Superior temporal gyrus (tissue), 1 donor: ENCODE measurements at regions not wholly inside any gene's neighbourhood (a gene's known extent, or its start where the extent isn't known, plus 50 kb on each side); places are given as distances from the start of the nearest gene placed in this dataset.

ENCODE experiments used
- DNase-seq: peaks from one replicate; pipeline ENCODE4 v3.0.0-alpha.2; 2016; ENCODE audit errors: extremely low spot score

DNA sequence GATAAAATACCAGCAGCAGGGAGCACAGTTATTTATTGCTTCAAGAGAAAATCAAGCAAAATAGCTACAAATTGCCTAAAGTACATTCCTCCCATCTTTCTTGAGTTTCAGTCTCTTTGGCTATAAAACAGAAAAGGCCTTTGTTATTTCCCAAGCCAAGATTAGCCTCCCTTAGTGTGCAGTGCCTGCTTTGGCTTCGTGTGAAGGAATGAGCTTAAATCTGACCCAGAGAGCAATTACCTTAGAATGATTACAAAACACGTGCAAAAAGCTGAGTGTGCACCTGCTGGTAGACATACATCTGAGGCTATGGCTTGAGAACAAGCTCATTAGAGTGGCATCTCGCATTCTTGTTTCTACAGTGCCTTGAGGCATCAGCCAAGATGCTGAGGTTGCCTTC, 250.8 kb downstream of the C4orf33 start:
- no peak for DNase-seq

DNA sequence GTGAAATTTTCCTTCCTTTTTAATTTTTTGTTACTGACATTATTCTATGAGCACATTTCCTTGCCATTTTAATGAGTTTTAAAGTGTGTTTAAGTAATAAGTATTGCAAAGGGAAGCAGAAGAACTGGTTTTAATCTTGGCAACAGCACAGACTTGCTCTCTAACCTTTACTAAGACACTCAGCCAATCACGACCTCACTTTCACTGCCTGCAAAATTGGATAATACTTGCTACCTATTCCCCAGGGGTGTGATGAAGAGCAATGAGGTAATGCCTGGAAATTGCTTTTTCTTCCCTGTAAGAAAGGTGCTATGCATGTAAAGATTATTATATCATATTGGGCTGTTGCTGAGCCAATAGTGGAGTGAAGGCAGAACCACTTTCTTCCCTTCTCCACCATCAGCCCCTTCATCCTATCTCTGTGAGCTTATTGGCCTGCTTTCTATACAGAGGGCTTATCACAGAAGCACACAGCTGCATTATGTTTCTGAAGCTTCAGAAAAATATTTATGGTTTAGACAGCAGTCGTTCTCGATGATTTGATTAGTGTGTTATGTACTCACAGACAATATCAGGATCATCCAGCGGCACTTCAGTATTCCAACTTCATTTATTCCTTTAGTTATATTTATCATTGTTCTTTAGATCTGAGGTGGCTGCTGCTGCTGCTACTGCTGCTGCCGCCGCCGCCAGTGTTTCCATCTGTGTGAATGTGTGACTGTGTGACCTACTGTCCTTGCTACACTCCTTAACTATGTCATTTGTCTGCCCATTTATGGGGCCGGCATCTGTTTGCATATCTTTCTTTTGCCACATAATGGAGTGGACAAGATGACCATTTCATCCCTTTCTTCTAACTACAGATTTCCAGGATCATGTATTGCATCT, 255.1 kb downstream of the C4orf33 start:
- DNase-seq, result no peak

DNA sequence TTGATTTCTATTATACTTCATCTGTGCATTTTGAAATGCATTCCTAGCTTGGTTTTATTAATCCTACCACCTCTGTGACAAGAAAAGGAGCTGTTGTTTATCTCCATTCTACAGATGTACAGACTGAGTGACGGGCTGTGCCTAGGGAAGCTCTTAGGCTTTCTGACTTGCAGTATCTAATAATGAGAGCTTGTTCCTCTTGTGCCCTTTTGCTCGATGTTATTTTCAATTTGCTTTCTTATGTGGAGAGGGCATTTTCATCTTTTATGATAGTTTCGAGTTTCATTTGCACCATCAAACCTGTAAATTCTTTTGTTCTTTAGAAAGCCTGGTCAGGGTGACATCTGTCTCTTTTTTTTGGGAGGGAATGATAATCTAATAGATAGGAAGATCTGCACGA, 256.5 kb downstream of the C4orf33 start:
- DNase-seq, result no peak

DNA sequence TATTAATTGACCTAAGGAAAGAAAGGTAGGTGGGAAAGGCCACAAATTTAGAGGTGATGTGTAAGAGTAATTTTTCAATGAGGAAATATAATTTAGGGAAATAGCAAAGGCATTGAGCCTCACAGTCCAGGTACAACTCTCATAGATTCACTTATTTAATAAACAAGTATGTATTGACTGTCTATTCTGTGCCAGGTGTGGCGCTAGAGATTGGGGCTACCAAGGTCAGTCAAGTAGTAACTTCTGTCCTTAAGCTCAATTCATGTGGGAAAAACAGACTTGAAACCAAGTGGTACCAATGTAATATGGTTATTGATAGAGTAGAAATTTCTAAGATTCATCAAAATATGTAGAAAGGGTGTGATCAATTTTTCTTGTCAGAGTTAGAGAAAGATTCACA, 257.5 kb downstream of the C4orf33 start:
- DNase-seq, result no peak

DNA sequence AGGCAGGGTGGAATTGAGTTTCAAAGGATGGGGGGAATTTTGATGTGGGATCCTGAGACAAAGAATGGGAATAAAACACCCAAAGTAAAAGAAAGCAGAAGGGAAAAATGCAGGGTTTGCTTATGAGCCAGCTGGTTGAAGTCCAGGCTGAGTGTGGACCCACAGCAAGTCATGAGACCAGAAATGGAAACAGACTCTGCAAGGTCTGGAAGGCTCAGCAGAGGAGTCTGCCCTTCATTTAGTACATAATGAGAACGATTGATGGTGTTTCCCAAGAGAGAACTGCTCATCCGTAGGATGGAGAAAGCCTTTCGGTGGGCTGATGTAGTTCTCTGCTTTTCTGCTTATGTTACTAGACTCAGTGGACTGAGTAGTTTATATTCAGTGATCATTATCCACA, 259.1 kb downstream of the C4orf33 start:
- DNase-seq, result no peak

DNA sequence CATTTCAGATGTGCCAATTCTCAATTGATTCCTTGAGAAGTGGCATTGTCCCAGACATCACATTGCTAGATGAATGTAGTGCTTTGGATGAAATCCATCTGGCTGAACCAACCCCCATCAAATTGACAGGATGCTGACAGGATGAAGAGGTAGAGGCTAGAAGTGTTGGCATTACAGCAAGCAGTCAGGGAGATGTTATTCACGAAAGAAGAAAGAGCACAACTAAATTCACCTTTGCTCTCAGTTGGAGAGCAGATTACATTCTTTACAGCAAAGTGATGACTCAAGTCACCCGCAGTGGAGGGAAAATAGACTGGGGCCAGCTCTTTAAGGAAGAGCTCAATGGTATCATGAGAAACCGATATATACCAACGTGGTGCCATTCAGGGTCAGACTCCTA, 259.6 kb downstream of the C4orf33 start:
- DNase-seq, result no peak

DNA sequence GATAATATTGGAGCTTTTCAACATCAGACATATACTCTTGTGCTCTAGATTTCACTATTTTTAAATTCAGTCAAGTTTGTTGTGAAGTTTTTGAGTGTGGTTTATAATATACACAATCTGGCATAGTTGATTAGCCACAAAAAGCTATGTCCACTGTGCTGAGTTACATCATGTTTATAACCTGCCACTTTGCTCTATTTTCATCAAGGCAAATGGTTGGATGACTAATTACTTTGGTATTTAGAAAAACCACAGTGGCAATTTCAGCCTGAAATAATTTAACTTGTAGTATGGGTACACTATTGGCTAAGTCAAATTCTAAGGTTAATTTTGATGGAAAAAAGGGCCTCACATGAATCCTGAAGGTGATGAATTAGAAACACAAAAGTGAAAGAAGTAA, 262.6 kb downstream of the C4orf33 start:
- no peak for DNase-seq

DNA sequence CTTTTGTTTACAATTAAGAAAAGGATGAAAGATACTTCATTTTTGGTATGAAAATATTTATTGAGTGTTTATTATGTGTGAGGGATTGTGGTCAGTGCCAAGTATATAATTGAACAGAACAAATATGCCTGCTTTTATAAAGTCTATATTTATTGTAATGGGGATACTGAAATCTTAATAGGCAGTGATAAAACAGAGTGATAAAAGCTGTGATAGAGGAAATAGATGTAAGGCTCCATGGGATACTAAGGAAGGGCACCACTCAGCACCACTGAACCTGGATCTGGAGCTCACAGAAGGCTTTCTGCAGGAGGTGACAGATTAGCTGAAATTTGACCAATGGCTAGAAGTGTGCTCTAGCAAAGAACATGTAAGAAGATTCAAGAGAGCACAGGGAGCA, 263.5 kb downstream of the C4orf33 start:
- no peak for DNase-seq

DNA sequence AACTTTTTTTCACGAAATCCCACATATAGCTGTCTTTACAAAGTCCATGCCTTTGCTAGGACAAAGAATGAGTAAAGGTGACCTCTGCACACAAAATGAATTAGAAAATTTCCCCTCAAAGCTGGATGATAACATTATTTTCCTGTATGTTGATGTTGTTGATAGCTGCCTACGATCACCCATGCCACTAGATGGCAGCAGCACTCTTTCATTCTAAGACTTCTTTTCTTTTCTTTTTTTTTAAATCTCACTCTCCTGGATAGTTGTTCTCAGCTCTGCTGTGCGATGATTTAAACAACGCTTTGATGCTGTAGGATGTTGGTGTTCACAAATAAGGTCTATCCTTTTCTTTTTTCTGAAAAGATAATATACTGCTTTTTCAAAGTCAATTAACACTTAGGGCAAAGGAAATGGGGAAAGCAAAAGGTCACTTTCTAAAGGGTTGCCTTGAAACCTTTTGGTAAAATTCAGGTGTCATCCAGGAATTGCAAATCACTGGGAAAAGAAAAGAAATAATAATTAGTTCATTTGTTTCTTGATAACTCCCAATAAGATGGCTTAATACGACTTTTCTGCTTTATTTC, 266.8 kb downstream of the C4orf33 start:
- DNase-seq, result peak; percentile 92

DNA sequence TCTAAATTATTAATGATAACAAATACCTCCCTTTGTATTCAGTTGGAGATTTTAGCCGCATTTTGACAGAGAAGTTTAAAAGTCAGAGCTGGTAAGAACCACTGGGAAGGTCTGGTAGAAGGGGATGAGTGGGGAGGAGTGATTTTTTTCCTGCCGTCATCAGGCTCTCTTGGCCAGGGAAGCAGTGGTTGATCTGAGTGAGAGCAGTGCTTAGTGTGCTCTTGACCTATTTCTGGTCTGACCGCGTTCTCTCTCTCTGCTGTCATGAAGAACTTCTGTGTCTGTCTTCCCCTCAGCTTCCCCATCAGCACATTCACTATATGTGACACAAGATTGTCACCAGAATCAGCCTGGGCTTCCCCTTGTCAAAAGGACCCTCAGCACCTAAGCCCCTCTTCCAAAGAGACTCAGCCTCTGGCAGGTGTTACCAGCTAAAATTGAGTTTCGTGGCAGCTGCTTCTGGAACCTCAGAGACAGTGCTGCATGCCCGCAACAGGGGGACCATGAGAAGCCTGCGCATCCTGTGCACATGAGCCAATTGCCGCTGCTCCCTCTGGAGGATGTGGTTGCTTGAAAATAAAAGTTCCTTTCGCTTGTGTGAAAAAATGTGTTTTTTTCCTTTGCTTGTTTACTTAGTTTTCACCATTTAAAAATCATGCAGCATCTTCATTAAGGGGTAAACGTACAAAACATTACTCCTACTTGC, 268.9 kb downstream of the C4orf33 start:
- no peak for DNase-seq

DNA sequence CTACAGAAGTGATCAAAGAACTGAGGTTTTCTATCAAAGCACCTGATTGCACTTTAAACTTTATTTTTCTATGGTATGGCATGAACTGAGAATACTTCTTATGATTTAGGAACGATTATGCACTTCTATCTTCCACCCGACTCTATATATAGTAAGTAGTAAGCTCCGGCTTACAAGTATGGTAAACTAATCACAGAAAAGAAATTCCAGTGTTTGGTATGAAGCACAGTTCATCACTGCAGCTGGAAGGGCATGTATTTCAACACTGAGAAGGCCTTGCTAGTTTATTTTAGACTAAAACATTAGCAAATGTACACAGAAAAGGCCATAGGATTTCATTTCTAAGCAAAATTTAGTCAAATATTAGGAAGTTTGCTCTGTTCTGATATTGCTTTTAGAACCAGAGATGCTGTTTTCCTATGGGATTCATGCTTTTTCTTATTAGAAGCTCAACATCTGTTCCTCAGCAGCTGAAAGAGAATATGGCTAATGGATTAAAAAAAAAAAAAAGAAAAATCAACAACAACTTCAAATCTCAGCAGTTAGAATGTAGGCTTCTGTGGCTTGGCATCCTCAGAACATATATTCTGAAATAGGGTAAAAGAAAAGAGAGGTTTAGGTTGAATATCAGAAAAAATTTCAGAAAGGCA, 273.5 kb downstream of the C4orf33 start:
- no peak for DNase-seq

DNA sequence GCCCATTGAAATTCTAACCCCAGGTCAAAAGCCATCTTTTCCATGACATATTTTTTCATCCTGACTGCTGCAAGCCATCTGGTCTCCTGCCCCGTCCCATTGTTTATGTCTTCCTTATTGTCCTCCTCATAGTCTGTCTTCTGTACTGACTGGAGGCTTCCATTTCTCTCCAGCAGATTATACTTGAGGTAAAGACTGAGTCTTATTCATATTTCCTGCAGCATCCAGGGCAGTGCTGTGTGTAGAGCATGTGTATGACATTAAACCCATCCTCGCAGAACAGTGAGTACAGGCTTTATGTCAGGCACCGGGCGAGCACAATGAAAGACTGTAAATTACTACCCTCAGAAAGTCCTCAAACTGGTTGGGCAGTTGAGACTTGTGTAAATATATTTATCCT, 275.1 kb downstream of the C4orf33 start:
- no peak for DNase-seq

DNA sequence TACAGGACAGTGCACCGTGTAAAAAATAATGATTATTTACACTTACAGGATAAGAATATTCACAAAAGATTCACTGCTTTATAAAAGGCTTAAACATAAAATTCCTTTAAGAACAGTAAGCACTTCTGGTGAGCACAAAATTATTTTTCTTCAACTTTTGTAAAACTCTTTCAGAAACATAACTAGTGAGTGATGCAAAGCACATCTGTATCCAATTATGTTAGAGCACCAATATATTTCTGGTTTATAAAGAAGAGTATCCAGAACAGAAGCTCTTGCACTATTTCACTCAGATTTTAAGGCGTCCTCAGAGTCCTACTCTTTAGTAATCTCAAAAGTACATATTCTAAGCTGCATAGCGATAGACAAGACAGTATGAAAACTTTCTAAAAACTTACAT, 276.0 kb downstream of the C4orf33 start:
- no peak for DNase-seq

DNA sequence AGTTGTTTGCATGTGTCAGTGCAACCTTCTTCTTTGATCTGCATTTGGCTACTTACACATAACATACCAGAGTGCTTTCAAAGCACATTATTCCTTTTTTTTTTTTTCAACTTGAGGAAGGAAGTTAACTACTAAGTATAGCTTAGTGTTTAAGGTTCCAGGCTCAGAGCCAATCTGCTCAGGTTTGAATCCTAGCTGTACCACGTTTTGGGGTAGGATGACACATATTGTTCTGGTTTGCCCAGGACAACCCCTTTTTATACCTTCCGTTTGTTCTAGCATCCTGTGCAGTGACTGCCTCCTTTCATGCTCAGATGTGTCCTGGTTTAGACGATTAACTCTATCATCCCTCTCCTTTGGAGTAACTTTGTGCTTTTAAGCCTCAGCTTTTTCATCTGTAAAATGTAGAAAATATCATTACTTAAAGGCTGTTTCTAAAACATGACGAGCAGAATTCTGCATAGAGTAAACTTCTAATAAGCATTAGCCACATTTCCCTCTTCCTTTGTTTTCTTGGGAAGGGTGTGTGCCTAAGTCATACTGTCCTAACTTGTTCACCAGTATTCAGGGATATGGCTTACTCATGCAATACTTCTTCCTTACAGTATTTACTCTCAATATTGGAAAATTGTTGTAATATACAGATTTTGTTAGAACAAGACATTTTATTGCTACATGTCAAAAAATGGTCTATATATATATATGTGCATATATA, 281.3 kb downstream of the C4orf33 start:
- DNase-seq, result no peak

DNA sequence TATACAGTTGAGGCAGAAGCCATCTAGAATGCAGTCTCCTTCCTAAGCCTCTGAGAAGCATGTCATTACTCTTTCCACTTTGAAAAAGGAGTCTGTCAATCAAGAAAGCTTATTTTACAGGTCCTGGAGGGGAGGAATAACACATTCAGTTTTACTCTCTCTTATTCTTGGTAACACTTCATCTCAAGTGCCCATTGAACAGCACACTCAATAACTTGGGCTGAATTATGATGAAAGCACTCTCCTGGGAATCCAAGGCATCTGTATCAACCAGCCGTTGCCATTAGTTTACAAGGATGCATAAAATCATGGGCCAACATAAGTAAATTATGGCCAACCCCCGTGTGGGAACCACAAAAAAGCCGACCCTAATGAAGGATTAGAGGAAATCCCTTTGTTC, 282.4 kb downstream of the C4orf33 start:
- no peak for DNase-seq

DNA sequence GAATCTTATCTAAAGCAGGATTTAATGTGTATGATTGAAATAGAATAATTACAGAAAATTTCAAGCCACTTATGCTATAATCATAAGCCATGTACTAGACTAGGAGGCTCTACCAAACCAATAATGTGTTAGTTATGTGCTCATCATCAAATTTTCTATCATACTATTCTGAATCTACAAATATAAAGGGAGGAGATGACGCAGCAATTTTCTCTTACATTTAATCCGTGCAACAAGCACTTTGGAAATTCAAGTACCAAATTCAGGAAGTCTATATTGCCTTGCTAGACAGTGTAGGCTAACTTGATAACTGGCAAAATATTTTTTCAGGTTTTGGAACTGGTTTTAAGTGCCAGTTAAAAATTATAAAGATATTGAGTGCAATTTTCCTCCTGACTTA, 283.5 kb downstream of the C4orf33 start:
- DNase-seq, result no peak

DNA sequence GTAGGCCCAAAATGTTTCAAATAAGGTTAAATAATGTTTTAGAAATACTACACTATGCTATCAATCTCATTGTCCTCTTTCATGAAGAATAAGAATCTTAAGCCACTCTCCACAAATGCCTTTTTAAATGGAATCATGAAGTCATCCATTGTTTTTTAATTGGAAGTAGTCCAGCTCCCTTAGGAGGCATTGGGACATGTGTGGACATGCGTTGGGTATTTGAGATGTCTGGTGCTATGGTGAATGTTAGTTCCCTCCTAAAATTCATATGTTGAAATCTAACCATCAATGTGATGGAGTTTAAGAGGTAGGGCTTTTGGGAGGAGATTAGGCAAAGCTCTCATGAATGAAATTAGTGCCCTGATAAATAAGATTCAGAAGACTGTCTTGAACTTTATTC, 289.0 kb downstream of the C4orf33 start:
- DNase-seq, result no peak

DNA sequence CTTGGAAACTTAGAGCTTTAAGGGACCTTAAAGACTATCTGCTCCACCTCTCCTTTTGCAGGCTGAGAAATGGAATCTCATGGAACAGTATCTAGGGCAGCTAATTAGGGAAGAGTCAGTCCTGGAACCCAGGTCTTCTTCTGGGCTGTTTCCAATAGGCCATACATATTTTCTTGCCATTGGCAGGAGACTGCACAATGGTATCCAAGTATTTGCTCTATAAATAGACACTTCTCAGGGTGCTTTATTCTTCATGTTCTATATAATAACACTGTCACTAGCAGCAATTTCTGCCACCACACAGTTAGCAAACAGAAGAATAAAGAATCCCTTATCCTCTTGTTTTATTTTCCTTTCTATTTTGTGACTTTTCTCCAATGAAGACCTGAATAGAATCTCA, 291.7 kb downstream of the C4orf33 start:
- no peak for DNase-seq

DNA sequence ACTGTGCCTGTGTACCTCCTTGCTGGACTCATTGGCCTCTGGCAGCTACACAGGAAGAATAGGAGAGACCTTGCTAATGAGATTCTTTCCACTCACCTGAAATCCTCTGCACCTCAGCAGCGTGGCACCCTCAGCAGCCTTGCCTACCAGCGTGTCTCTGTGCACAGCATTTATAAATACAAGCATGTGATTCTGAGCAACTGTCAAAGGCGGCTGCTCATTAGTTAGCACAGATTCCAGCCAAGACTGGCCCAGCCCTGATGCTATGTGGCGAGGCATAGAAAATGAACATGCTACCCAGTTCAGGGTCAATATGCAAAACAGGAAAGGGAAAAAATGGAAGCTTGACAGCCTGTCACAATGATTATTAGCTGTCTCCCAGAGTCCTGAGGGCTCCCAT, 298.0 kb downstream of the C4orf33 start:
- DNase-seq, result no peak

DNA sequence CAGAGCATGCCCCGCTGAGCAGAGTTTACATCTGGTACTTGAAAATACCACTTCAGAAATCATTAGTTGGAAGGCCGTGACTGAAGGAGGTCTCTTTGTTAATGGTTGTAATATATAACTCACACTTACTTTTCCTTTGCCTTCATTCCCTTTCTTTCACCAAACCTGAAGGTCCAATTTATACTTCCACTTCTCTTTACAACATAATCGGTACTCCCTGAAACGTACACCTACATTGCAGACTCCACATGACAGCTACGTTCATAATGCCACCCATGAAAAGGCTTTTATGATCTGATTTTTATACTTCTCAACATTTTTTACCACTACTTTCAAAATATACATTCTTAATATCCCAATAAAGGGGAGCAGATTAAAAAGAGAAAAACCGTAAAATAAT, 298.7 kb downstream of the C4orf33 start:
- DNase-seq, result no peak

DNA sequence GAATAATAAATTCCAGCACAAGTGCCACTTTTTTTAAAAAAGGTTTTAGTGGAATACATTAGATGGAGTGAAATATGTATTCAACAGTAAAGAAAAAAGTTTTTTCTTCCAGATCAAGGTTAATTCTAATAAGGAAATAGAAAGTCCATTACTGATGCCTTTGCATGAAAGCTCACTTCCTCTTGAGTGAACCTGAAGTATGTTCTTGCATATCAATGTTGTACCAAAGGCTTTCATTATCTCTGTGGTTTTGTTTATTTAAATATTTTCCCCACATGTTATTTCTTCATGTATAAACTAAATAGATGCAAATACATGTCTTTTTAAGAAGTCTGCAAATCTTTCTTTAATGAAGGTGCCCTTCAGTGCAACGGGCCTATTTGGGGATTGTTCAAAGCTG, 307.9 kb downstream of the C4orf33 start:
- DNase-seq, result no peak

DNA sequence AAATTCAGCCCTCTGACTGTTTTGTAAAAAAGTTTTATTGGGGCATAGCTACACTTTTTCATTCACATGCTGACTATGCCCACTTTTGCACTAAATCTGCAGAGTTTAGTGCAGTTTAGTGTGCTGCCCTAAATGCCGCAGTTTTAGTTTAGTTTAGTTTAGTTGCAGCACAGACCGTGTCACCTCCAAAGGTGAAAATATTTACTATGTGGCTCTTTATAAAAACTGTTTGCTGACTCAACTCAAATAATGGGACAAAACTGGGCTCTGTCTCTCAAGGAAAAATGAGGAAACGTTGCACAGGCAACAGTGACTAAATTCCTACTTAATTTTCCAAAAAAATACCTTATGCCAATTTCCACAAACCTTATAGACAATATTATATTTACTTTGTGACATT, 314.2 kb downstream of the C4orf33 start:
- DNase-seq, result no peak
